ENCODE measurements at regions not wholly inside any gene's neighbourhood (a gene's known extent, or its start where the extent isn't known, plus 50 kb on each side); places are given as distances from the start of the nearest gene placed in this dataset.
"Not testable (repeated sequence)": the region's sequence is repeated elsewhere in the genome, so short reads cannot be mapped to it uniquely, and the experiment has no call there.

- not testable (repeated sequence) for H3K27ac ChIP-seq (ENCODE audit: low read length); H3K9me3 ChIP-seq (ENCODE audit: control insufficient read depth, low read depth, low read length); H3K27me3 ChIP-seq (ENCODE audit: control insufficient read depth, insufficient read depth, low read length); H3K36me3 ChIP-seq (ENCODE audit: control insufficient read depth, low read depth, low read length); H3K9ac ChIP-seq (ENCODE audit: low read length); H3K4me1 ChIP-seq (ENCODE audit: control insufficient read depth, low read depth, low read length)
- H3K4me3 ChIP-seq (ENCODE audit: low read length), result peak overlapping the region; percentile 44
Observed at GRCh38 chr15:30195355-30196008, 60.6 kb downstream of the GOLGA8T start.

- not testable (repeated sequence) for H3K27ac ChIP-seq (ENCODE audit: low read length); H3K36me3 ChIP-seq (ENCODE audit: control insufficient read depth, low read depth, low read length); H3K27me3 ChIP-seq (ENCODE audit: control insufficient read depth, insufficient read depth, low read length); H3K9me3 ChIP-seq (ENCODE audit: control insufficient read depth, low read depth, low read length); H3K9ac ChIP-seq (ENCODE audit: low read length); H3K4me1 ChIP-seq (ENCODE audit: control insufficient read depth, low read depth, low read length)
- peak overlapping the region; percentile 44 for H3K4me3 ChIP-seq (ENCODE audit: low read length)
Observed at GRCh38 chr15:30196009-30196375, 61.1 kb downstream of the GOLGA8T start.

- H3K36me3 ChIP-seq (ENCODE audit: control insufficient read depth, low read depth, low read length); H3K4me3 ChIP-seq (ENCODE audit: low read length); H3K27me3 ChIP-seq (ENCODE audit: control insufficient read depth, insufficient read depth, low read length); H3K4me1 ChIP-seq (ENCODE audit: control insufficient read depth, low read depth, low read length); H3K9me3 ChIP-seq (ENCODE audit: control insufficient read depth, low read depth, low read length); H3K27ac ChIP-seq (ENCODE audit: low read length); H3K9ac ChIP-seq (ENCODE audit: low read length): not testable (repeated sequence)
Observed at GRCh38 chr15:30196769-30197168, 61.9 kb downstream of the GOLGA8T start.

- H3K4me1 ChIP-seq (ENCODE audit: control insufficient read depth, low read depth, low read length); H3K27ac ChIP-seq (ENCODE audit: low read length); H3K9ac ChIP-seq (ENCODE audit: low read length); H3K27me3 ChIP-seq (ENCODE audit: control insufficient read depth, insufficient read depth, low read length); H3K36me3 ChIP-seq (ENCODE audit: control insufficient read depth, low read depth, low read length); H3K9me3 ChIP-seq (ENCODE audit: control insufficient read depth, low read depth, low read length); H3K4me3 ChIP-seq (ENCODE audit: low read length): not testable (repeated sequence)
Observed at GRCh38 chr15:30201517-30201916, 66.7 kb downstream of the GOLGA8T start.

GRCh38 chr15:30213733-30214132 is 78.9 kb downstream of the GOLGA8T start:
- H3K36me3 ChIP-seq (ENCODE audit: control insufficient read depth, low read depth, low read length); H3K4me3 ChIP-seq (ENCODE audit: low read length): not testable (repeated sequence)

GRCh38 chr15:30221803-30222202 is 87.0 kb downstream of the GOLGA8T start:
- H3K4me3 ChIP-seq (ENCODE audit: low read length); H3K27me3 ChIP-seq (ENCODE audit: control insufficient read depth, insufficient read depth, low read length): not testable (repeated sequence)

More at GRCh38 chr15:30213733-30214132, 78.9 kb downstream of the GOLGA8T start:
- H3K4me1 ChIP-seq (ENCODE audit: control insufficient read depth, low read depth, low read length); H3K9ac ChIP-seq (ENCODE audit: low read length); H3K27ac ChIP-seq (ENCODE audit: low read length); H3K27me3 ChIP-seq (ENCODE audit: control insufficient read depth, insufficient read depth, low read length); H3K9me3 ChIP-seq (ENCODE audit: control insufficient read depth, low read depth, low read length): not testable (repeated sequence)

GRCh38 chr15:30222798-30223591 is 88.1 kb downstream of the GOLGA8T start:
- not testable (repeated sequence) for H3K4me3 ChIP-seq (ENCODE audit: low read length); H3K27ac ChIP-seq (ENCODE audit: low read length); H3K9ac ChIP-seq (ENCODE audit: low read length); H3K27me3 ChIP-seq (ENCODE audit: control insufficient read depth, insufficient read depth, low read length); H3K36me3 ChIP-seq (ENCODE audit: control insufficient read depth, low read depth, low read length); H3K4me1 ChIP-seq (ENCODE audit: control insufficient read depth, low read depth, low read length); H3K9me3 ChIP-seq (ENCODE audit: control insufficient read depth, low read depth, low read length)

More at GRCh38 chr15:30221803-30222202, 87.0 kb downstream of the GOLGA8T start:
- H3K36me3 ChIP-seq (ENCODE audit: control insufficient read depth, low read depth, low read length); H3K9me3 ChIP-seq (ENCODE audit: control insufficient read depth, low read depth, low read length); H3K27ac ChIP-seq (ENCODE audit: low read length); H3K4me1 ChIP-seq (ENCODE audit: control insufficient read depth, low read depth, low read length); H3K9ac ChIP-seq (ENCODE audit: low read length): not testable (repeated sequence)

GRCh38 chr15:30225233-30225891 is 90.5 kb downstream of the GOLGA8T start:
- not testable (repeated sequence) for H3K9ac ChIP-seq (ENCODE audit: low read length); H3K27ac ChIP-seq (ENCODE audit: low read length); H3K27me3 ChIP-seq (ENCODE audit: control insufficient read depth, insufficient read depth, low read length); H3K9me3 ChIP-seq (ENCODE audit: control insufficient read depth, low read depth, low read length); H3K4me3 ChIP-seq (ENCODE audit: low read length); H3K4me1 ChIP-seq (ENCODE audit: control insufficient read depth, low read depth, low read length); H3K36me3 ChIP-seq (ENCODE audit: control insufficient read depth, low read depth, low read length)

- not testable (repeated sequence) for H3K27ac ChIP-seq (ENCODE audit: low read length)
Observed at GRCh38 chr15:30261432-30262141, 126.7 kb downstream of the GOLGA8T start.

GRCh38 chr15:30262142-30262460 is 127.2 kb downstream of the GOLGA8T start:
- not testable (repeated sequence) for H3K4me3 ChIP-seq (ENCODE audit: low read length); H3K4me1 ChIP-seq (ENCODE audit: control insufficient read depth, low read depth, low read length); H3K9me3 ChIP-seq (ENCODE audit: control insufficient read depth, low read depth, low read length)

More at GRCh38 chr15:30261432-30262141, 126.7 kb downstream of the GOLGA8T start:
- not testable (repeated sequence) for H3K27me3 ChIP-seq (ENCODE audit: control insufficient read depth, insufficient read depth, low read length); H3K9ac ChIP-seq (ENCODE audit: low read length); H3K4me3 ChIP-seq (ENCODE audit: low read length); H3K9me3 ChIP-seq (ENCODE audit: control insufficient read depth, low read depth, low read length); H3K4me1 ChIP-seq (ENCODE audit: control insufficient read depth, low read depth, low read length); H3K36me3 ChIP-seq (ENCODE audit: control insufficient read depth, low read depth, low read length)

GRCh38 chr15:30264000-30264399 is 129.1 kb downstream of the GOLGA8T start:
- H3K9ac ChIP-seq (ENCODE audit: low read length); H3K27ac ChIP-seq (ENCODE audit: low read length); H3K4me1 ChIP-seq (ENCODE audit: control insufficient read depth, low read depth, low read length); H3K9me3 ChIP-seq (ENCODE audit: control insufficient read depth, low read depth, low read length); H3K4me3 ChIP-seq (ENCODE audit: low read length); H3K36me3 ChIP-seq (ENCODE audit: control insufficient read depth, low read depth, low read length); H3K27me3 ChIP-seq (ENCODE audit: control insufficient read depth, insufficient read depth, low read length): not testable (repeated sequence)

More at GRCh38 chr15:30262142-30262460, 127.2 kb downstream of the GOLGA8T start:
- H3K36me3 ChIP-seq (ENCODE audit: control insufficient read depth, low read depth, low read length); H3K27ac ChIP-seq (ENCODE audit: low read length); H3K9ac ChIP-seq (ENCODE audit: low read length); H3K27me3 ChIP-seq (ENCODE audit: control insufficient read depth, insufficient read depth, low read length): not testable (repeated sequence)
